PC-3 (cell line): ENCODE measurements at regions not wholly inside any gene's neighbourhood (a gene's known extent, or its start where the extent isn't known, plus 50 kb on each side); places are given as distances from the start of the nearest gene placed in this dataset.

Experiments
- ATAC-seq: fragments of 200-7000 bp; cut with Tn5 transposase; 2 replicates; pipeline ENCODE4 v1.9.1; 2020; ENCODE audit warnings: mild to moderate bottlenecking, moderate library complexity
- BruUV-seq: library from RNA; stranded (reverse); fragments of 400-500 nt; replicated peaks from 2 replicates; lab custom pipeline; 2021; lab: Mats Ljungman, UMichigan
- CTCF ChIA-PET: fragments of 300-600 bp; sonication (Branson Sonifier 250); formaldehyde crosslinking; loops from one replicate; lab custom pipeline; 2022; ENCODE audit warnings: antibody characterized with exemption; lab: Charles Lee
- POLR2A ChIA-PET: fragments of 300-600 bp; sonication (Branson Sonifier 250); formaldehyde crosslinking; loops from one replicate; lab custom pipeline; 2022; ENCODE audit warnings: antibody characterized with exemption; ENCODE audit not compliant: unreplicated experiment; lab: Charles Lee
- DNase-seq: peaks from one replicate; pipeline ENCODE4 v3.0.0-alpha.2; 2015
- H2AFZ ChIP-seq: fragments of 300-600 bp; sonication (generic); 2 replicates; pipeline ENCODE4 v1.6.0; 2016; ENCODE audit warnings: antibody characterized with exemption, low read length
- H3F3A ChIP-seq: fragments of 300-600 bp; sonication (generic); one replicate; pipeline ENCODE4 v1.6.0; 2017; ENCODE audit warnings: antibody characterized with exemption, low read length, control low read depth, mild to moderate bottlenecking; ENCODE audit not compliant: unreplicated experiment
- H3K27ac ChIP-seq: fragments of 300-600 bp; sonication (generic); 2 replicates; pipeline ENCODE4 v1.5.1; 2016; ENCODE audit warnings: mild to moderate bottlenecking, low read length
- H3K27me3 ChIP-seq: fragments of 300-600 bp; sonication (generic); 2 replicates; pipeline ENCODE4 v1.6.1; 2016; ENCODE audit warnings: low read length, mixed read lengths
- H3K36me3 ChIP-seq: fragments of 300-600 bp; sonication (generic); 2 replicates; pipeline ENCODE4 v1.6.1; 2016; ENCODE audit warnings: low read depth, mixed run types, low read length, mixed read lengths
- H3K4me1 ChIP-seq: fragments of 300-600 bp; sonication (generic); 2 replicates; pipeline ENCODE4 v1.5.1; 2016; ENCODE audit warnings: low read length; ENCODE audit not compliant: insufficient read depth
- H3K4me2 ChIP-seq: fragments of 300-600 bp; sonication (generic); 2 replicates; pipeline ENCODE4 v1.6.0; 2016; ENCODE audit warnings: low read length
- H3K4me3 ChIP-seq: fragments of 300-600 bp; sonication (generic); 2 replicates; pipeline ENCODE4 v1.5.1; 2016; ENCODE audit warnings: mild to moderate bottlenecking, low read length, mixed read lengths
- H3K79me2 ChIP-seq: fragments of 300-600 bp; sonication (generic); 2 replicates; pipeline ENCODE4 v1.6.1; 2017; ENCODE audit warnings: low read length, mixed read lengths
- H3K9ac ChIP-seq: fragments of 300-600 bp; sonication (generic); 2 replicates; pipeline ENCODE4 v1.6.0; 2016; ENCODE audit warnings: mild to moderate bottlenecking, low read length
- H3K9me2 ChIP-seq: fragments of 300-600 bp; sonication (generic); replicated peaks from 2 replicates; pipeline ENCODE4 v1.6.1; 2016; ENCODE audit warnings: mixed run types, low read length, mixed read lengths
- H3K9me3 ChIP-seq: fragments of 300-600 bp; sonication (generic); 2 replicates; pipeline ENCODE4 v1.6.1; 2016; ENCODE audit warnings: low read length, mixed read lengths
- H4K20me1 ChIP-seq: fragments of 300-600 bp; sonication (generic); 2 replicates; pipeline ENCODE4 v1.6.1; 2016; ENCODE audit warnings: low read length, mixed read lengths
- EZH2 ChIP-seq: fragments of 300-600 bp; sonication (generic); IDR thresholded peaks from one replicate; pipeline ENCODE4 v1.6.1; 2017; ENCODE audit warnings: antibody characterized with exemption, mild to moderate bottlenecking, low read length; ENCODE audit not compliant: unreplicated experiment
- EZH2phosphoT487 ChIP-seq: fragments of 300-600 bp; sonication (generic); IDR thresholded peaks from 2 replicates; pipeline ENCODE4 v1.6.1; 2018; ENCODE audit warnings: mild to moderate bottlenecking, antibody characterized with exemption, low read length, borderline replicate concordance
- intact Hi-C: fragments of 100-400 bp; cut with micrococcal nuclease; formaldehyde crosslinking; loops from 2 replicates; pipeline ENCODE4 v1.9.0; 2023
- TF ChIP-seq, protein P1 (sequence below): fragments of 300-600 bp; sonication (generic); conservative IDR thresholded peaks from 2 replicates; pipeline ENCODE4 v1.5.1; 2017; ENCODE audit warnings: antibody characterized with exemption, low read depth, mild to moderate bottlenecking, low read length

GRCh38 chr5:68699966-68700365, 393.8 kb upstream of the SLC30A5 start:
- Histone ChIP-seq H3K27me3 (no peaks in the 10 kb centered on the region), H3K27ac (no peak overlapping the region), H3K4me1 (no peaks in the 10 kb centered on the region), H2AFZ (no peak overlapping the region), H3K79me2 (no peaks in the 10 kb centered on the region), H3F3A (no peaks in the 10 kb centered on the region), H3K9me2 (no peaks in the 10 kb centered on the region), H4K20me1 (no peaks in the 10 kb centered on the region), H3K9me3 (no peaks in the 10 kb centered on the region), H3K9ac (no peak overlapping the region), H3K4me2 (no peak overlapping the region), H3K4me3 (no peak overlapping the region), H3K36me3 (no peaks in the 10 kb centered on the region)
- CTCF ChIA-PET = no interaction called here
- BruUV-seq = no TSS peak
- TF ChIP-seq EZH2 (no peak), EZH2phosphoT487 (no peak)
- TF ChIP-seq, protein P1, sequence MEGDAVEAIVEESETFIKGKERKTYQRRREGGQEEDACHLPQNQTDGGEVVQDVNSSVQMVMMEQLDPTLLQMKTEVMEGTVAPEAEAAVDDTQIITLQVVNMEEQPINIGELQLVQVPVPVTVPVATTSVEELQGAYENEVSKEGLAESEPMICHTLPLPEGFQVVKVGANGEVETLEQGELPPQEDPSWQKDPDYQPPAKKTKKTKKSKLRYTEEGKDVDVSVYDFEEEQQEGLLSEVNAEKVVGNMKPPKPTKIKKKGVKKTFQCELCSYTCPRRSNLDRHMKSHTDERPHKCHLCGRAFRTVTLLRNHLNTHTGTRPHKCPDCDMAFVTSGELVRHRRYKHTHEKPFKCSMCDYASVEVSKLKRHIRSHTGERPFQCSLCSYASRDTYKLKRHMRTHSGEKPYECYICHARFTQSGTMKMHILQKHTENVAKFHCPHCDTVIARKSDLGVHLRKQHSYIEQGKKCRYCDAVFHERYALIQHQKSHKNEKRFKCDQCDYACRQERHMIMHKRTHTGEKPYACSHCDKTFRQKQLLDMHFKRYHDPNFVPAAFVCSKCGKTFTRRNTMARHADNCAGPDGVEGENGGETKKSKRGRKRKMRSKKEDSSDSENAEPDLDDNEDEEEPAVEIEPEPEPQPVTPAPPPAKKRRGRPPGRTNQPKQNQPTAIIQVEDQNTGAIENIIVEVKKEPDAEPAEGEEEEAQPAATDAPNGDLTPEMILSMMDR = no peak
- ATAC-seq (no peak), DNase-seq (no peak)
- intact Hi-C loops = no loop called here
- POLR2A ChIA-PET = no interaction called here

DNA sequence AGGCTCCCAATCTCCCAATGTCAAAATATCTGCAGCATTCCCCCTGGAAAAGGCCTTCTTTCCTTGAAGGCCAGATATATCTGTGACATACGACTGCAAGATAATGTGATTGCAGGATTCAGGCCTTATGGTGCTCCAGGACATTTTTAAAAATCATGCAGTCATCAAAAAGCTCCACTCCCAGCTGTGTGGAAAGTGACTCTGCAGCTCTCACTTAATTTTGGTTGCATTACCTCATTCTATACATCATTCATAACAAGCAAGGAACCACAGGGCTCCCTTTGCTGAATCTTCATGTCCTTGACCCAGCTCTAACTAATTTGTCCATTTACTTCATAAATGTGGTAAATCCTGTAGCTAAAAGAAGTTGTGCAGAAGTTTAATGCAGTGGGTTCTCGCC, 386.2 kb upstream of the SLC30A5 start:
- no peak for DNase-seq
- no peak for ATAC-seq
- intact Hi-C loops = no loop called here

DNA sequence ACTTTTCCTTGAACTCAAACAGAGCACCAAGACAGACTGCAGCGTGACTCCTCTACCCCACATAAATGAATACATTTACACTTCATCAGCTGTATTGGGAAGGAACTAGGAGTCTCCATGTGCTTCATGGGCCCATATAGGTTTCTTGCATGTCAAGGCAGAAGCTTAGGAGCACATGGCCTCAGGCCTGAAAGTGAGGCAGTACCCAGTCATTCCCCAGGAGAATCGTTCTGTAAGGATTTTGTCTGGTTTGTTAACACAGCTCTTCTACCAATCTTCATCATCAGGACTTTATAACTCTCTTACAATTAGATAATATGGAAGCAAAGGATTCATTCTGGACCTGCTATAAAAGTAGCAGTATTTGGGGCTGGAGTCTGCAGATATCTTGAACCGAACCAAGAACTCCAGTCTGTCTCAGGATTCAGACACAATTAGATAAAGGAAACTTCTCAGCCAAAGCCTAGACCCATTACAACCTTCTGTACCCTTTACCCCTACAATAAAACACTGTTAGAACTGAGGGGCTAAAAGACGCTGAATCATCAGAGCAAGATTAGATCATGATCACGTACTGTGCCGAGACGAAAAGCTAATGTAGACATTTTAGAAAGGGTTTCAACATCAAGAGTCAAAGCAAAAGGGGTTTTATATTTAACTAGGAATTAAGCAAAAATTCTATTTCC, 385.5 kb upstream of the SLC30A5 start:
- Histone ChIP-seq H3K4me1 (no peaks in the 10 kb centered on the region), H3K36me3 (no peaks in the 10 kb centered on the region), H3K4me2 (no peak overlapping the region), H2AFZ (no peak overlapping the region), H3K27ac (no peak overlapping the region), H3K9ac (no peak overlapping the region), H3K9me3 (no peaks in the 10 kb centered on the region), H3K27me3 (no peaks in the 10 kb centered on the region), H3K9me2 (no peaks in the 10 kb centered on the region), H3F3A (no peaks in the 10 kb centered on the region), H3K79me2 (no peaks in the 10 kb centered on the region), H3K4me3 (no peak overlapping the region), H4K20me1 (no peaks in the 10 kb centered on the region)
- intact Hi-C loops = no loop called here
- no TSS peak for BruUV-seq
- TF ChIP-seq EZH2 (no peak), EZH2phosphoT487 (no peak)
- TF ChIP-seq, protein P1 = no peak
- ATAC-seq (no peak), DNase-seq (no peak)
- ChIA-PET POLR2A (no interaction called here), CTCF (no interaction called here)

More for the DNA sequence above, 386.2 kb upstream of the SLC30A5 start:
- Histone ChIP-seq H3K4me1 (no peaks in the 10 kb centered on the region), H3K36me3 (no peaks in the 10 kb centered on the region), H3K9ac (no peak overlapping the region), H3K9me3 (no peaks in the 10 kb centered on the region), H3K4me2 (no peak overlapping the region), H3K27me3 (no peaks in the 10 kb centered on the region), H3K9me2 (no peaks in the 10 kb centered on the region), H3K4me3 (no peak overlapping the region), H3K79me2 (no peaks in the 10 kb centered on the region), H2AFZ (no peak overlapping the region), H4K20me1 (no peaks in the 10 kb centered on the region), H3K27ac (no peak overlapping the region), H3F3A (no peaks in the 10 kb centered on the region)
- CTCF ChIA-PET = no interaction called here
- TF ChIP-seq EZH2phosphoT487 = no peak
- TF ChIP-seq EZH2 = no peak
- TF ChIP-seq, protein P1 = no peak
- POLR2A ChIA-PET = no interaction called here
- no TSS peak for BruUV-seq
